Astrocyte (in vitro differentiated cells and primary cell): ENCODE measurements at regions not wholly inside any gene's neighbourhood (a gene's known extent, or its start where the extent isn't known, plus 50 kb on each side); places are given as distances from the start of the nearest gene placed in this dataset.

Source experiments
- CTCF ChIP-seq: IDR thresholded peaks from 2 replicates; pipeline ENCODE4 v1.5.1; 2011; ENCODE audit warnings: low read depth, mild to moderate bottlenecking, inconsistent platforms, low read length, moderate library complexity; ENCODE audit not compliant: insufficient read depth
- EZH2 ChIP-seq: IDR thresholded peaks from 2 replicates; pipeline ENCODE4 v1.6.1; 2012; ENCODE audit warnings: mild to moderate bottlenecking, low read length, inconsistent platforms; ENCODE audit not compliant: insufficient read depth

- no peak for TF ChIP-seq CTCF
- TF ChIP-seq EZH2: no peak
Observed at GRCh38 chr7:24368161-24368560, 84.2 kb downstream of the NPY start.
